AG09309 (cell line): ENCODE measurements at regions not wholly inside any gene's neighbourhood (a gene's known extent, or its start where the extent isn't known, plus 50 kb on each side); places are given as distances from the start of the nearest gene placed in this dataset.

ENCODE experiments used
- DNase-seq: peaks from one replicate; pipeline ENCODE4 v3.0.0-alpha.2; 2010; ENCODE audit warnings: low read depth
- H3K4me3 ChIP-seq: 2 replicates; pipeline ENCODE4 v1.5.1; 2011; ENCODE audit warnings: mild to moderate bottlenecking, low read depth, low read length, moderate library complexity; ENCODE audit not compliant: control insufficient read depth
- TF ChIP-seq, protein P1 (sequence below): IDR thresholded peaks from 2 replicates; pipeline ENCODE4 v1.5.1; 2011; ENCODE audit warnings: mild to moderate bottlenecking, low read depth, low read length, inconsistent platforms; ENCODE audit not compliant: insufficient read depth, control insufficient read depth; ENCODE audit errors: missing control alignments

DNA sequence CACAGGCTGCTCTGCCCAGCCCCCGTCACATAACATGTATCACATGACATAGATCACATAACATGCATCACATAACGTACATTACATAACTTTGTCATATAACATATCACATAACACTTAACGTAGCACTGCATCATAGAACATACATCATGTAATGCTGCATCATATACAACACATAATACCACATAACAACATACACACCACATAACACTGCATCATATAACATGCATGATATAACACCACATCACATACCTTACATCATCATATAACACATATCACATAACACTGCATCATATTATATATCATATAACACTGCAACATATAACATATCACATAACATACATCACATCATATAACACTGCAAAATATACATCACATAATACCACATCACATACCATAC, 83.8 kb downstream of the AXIN2 start:
- TF ChIP-seq, protein P1, sequence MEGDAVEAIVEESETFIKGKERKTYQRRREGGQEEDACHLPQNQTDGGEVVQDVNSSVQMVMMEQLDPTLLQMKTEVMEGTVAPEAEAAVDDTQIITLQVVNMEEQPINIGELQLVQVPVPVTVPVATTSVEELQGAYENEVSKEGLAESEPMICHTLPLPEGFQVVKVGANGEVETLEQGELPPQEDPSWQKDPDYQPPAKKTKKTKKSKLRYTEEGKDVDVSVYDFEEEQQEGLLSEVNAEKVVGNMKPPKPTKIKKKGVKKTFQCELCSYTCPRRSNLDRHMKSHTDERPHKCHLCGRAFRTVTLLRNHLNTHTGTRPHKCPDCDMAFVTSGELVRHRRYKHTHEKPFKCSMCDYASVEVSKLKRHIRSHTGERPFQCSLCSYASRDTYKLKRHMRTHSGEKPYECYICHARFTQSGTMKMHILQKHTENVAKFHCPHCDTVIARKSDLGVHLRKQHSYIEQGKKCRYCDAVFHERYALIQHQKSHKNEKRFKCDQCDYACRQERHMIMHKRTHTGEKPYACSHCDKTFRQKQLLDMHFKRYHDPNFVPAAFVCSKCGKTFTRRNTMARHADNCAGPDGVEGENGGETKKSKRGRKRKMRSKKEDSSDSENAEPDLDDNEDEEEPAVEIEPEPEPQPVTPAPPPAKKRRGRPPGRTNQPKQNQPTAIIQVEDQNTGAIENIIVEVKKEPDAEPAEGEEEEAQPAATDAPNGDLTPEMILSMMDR, result no peak
- no peak for DNase-seq

DNA sequence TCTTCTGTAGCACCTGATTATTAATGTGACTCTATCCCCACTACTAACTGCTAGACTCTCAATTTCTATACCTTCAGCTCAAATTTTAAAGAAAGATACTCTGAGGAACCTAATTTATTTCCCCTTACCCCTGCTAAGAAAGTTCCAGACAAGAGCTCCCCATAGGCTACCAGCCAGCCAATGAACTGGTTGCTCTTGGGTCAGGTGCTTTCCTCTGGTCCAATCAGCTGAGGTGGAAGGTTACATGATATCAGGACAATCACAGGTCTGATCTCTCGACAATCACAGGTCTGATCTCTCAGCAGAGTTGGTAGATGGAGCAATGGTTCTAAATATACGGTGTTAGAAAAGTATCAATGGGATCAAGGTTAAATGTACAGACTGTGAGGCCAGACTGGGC, 86.8 kb downstream of the AXIN2 start:
- H3K4me3 ChIP-seq, result no peak overlapping the region
- DNase-seq, result no peak
- TF ChIP-seq, protein P1, result no peak

More for the DNA sequence above, 83.8 kb downstream of the AXIN2 start:
- H3K4me3 ChIP-seq, result no peak overlapping the region

DNA sequence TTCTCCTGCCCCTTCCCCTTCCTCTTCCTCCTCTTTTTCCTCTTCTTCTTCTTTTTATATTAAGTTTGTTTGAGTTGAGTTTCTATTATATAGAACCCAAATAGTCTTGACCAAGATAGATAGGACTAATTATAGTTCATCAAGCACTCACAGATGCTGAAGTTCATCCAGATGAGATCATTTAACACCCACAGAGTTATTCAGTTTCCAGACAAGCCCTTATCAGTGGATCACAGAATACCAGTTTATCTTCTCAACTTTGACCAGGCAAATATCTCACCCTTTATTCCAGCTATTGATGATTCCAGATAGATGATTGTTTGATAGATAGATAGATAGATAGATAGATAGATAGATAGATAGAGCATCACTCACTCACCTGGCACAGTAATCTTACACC, 87.5 kb downstream of the AXIN2 start:
- DNase-seq, result no peak
- no peak overlapping the region for H3K4me3 ChIP-seq
- TF ChIP-seq, protein P1, result no peak

DNA sequence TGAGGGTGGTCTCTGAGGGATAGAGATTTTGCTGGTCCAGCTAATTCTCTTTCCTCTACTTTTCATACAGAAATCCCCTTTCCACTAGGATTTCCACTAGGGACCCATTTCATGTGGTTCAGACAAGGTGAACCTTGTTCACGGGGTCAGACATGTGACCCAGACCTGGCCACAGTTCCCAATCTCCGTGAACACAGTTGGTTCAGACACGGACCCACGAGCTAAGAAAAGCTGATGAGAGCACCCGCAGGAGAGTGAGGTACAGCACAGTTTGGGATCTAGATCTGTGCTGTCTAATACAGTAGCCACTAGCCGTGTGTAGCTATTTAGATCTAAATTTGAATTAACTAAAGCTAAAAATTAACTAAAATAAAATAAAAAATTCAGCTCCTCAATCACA, 88.1 kb downstream of the AXIN2 start:
- DNase-seq, result no peak
- TF ChIP-seq, protein P1, result no peak
- H3K4me3 ChIP-seq, result no peak overlapping the region

DNA sequence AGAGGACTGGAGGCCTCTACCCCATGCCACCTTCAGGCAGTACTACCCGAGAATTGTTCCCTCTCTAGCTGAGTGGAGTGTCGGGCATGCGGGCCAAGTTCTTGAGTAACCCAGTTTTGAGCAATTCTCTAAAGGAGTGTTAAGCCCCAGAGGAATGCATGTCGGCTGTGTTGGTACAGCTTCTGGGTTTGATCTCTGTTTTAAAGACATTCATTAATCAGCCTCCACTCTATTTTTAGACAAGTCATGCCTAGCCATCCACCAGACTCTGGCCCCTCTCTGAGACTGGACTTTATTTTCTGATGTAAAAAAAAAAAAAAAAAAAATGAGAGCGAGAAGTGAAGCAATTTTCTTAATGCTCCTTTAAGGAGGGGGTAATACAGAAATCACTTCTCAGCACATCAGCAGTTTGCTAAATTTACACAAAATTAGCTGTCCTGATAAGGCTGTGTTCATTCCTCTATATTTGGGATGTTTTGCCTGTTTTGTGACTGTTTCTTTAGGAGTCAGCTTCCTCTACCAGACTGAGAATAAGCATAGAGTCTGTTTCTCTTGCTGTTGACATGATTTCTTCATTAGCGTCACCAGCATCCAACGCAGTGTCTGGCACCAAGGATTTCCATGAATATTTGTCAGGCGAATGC, 88.7 kb downstream of the AXIN2 start:
- peak; percentile 77 for DNase-seq
- TF ChIP-seq, protein P1, result no peak

DNA sequence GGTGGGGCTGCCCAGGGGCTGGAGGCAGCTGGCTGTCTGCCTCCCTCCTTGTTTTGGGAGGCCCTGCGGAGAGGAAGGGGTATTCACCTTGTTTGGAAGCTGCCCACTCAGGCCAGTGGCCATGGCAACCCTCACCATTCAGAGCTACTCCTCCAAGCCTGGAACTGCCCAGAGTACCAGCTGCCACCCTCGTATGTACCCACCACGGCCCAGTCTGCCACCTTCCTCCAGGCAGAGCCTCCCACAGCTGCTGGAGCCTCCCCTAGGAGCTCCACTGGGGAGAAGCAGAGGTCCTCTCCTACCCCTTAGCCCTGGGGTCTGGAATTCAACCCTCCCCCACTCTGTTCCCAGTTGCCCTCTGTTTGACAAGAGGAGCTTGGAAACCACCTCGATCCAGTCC, 90.7 kb downstream of the AXIN2 start:
- TF ChIP-seq, protein P1, result no peak
- H3K4me3 ChIP-seq, result no peak overlapping the region
- no peak for DNase-seq

More for the DNA sequence above, 88.7 kb downstream of the AXIN2 start:
- no peak overlapping the region for H3K4me3 ChIP-seq

DNA sequence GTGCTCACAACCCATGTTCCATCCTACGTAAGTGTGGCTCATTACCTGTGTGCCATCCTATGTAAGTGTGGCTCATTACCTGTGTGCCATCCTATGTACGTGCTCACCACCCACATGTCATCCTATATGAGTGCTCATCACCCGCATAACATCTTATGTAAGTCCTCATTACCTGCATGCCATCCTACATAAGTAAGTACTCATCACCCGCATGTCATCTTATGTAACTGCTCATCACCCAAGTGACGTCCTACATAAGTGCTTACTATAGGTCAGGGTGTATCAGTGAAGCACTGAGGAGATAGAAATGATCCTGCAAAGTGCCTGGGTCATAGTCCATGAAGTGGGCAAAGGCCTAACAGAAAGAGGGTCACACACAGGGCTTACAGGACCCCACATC, 93.1 kb downstream of the AXIN2 start:
- H3K4me3 ChIP-seq, result no peak overlapping the region
- TF ChIP-seq, protein P1, result no peak
- DNase-seq, result no peak
